HG03045 (cell line): ENCODE measurements at regions not wholly inside any gene's neighbourhood (a gene's known extent, or its start where the extent isn't known, plus 50 kb on each side); places are given as distances from the start of the nearest gene placed in this dataset.
A peak's percentile ranks its signal among the peaks of the same experiment; 100 is the strongest.
"Not testable (repeated sequence)": the region's sequence is repeated elsewhere in the genome, so short reads cannot be mapped to it uniquely, and the experiment has no call there.

ENCODE experiments used
- ATAC-seq: cut with Tn5 transposase; IDR thresholded peaks from one replicate; pipeline ENCODE4 v1.9.1; 2021; ENCODE audit warnings: mild to moderate bottlenecking, moderate library complexity; ENCODE audit not compliant: unreplicated experiment

GRCh38 chr5:145395151-145395550 lies 440.0 kb downstream of the PRELID2 start:
- ATAC-seq, result not testable (repeated sequence)

GRCh38 chr5:145393426-145393825 lies 441.7 kb downstream of the PRELID2 start:
- no peak for ATAC-seq

GRCh38 chr5:145389047-145389446 lies 446.1 kb downstream of the PRELID2 start:
- ATAC-seq, result no peak

GRCh38 chr5:145385276-145385675 lies 449.9 kb downstream of the PRELID2 start:
- ATAC-seq, result no peak

- ATAC-seq, result no peak
Observed at GRCh38 chr5:145378226-145378625, 456.9 kb downstream of the PRELID2 start.

GRCh38 chr5:145375521-145375920 lies 459.6 kb downstream of the PRELID2 start:
- ATAC-seq, result no peak

- no peak for ATAC-seq
Observed at GRCh38 chr5:145365464-145365863, 469.7 kb downstream of the PRELID2 start.

- ATAC-seq, result no peak
Observed at GRCh38 chr5:145362266-145362665, 472.9 kb downstream of the PRELID2 start.

GRCh38 chr5:145360936-145361335 lies 474.2 kb downstream of the PRELID2 start:
- ATAC-seq, result no peak

- no peak for ATAC-seq
Observed at GRCh38 chr5:145350513-145350912, 484.6 kb downstream of the PRELID2 start.

- no peak for ATAC-seq
Observed at GRCh38 chr5:145347026-145347616, 488.0 kb downstream of the PRELID2 start.

- no peak for ATAC-seq
Observed at GRCh38 chr5:145345511-145346287, 489.4 kb downstream of the PRELID2 start.

- no peak for ATAC-seq
Observed at GRCh38 chr5:145341842-145342241, 493.3 kb downstream of the PRELID2 start.

- no peak for ATAC-seq
Observed at GRCh38 chr5:145340099-145340498, 495.0 kb downstream of the PRELID2 start.

- no peak for ATAC-seq
Observed at GRCh38 chr5:145324767-145325479, 510.2 kb downstream of the PRELID2 start.

GRCh38 chr5:145324101-145324500 lies 511.0 kb downstream of the PRELID2 start:
- ATAC-seq, result no peak

- peak; percentile 66 for ATAC-seq
Observed at GRCh38 chr5:145316282-145316681, 518.9 kb downstream of the PRELID2 start.

GRCh38 chr5:145307866-145308382 lies 527.2 kb downstream of the PRELID2 start:
- no peak for ATAC-seq

- no peak for ATAC-seq
Observed at GRCh38 chr5:145295236-145295835, 539.8 kb downstream of the PRELID2 start.

- no peak for ATAC-seq
Observed at GRCh38 chr5:145294331-145294730, 540.8 kb downstream of the PRELID2 start.

- ATAC-seq, result no peak
Observed at GRCh38 chr5:145293716-145294115, 541.4 kb downstream of the PRELID2 start.
